GM12892 (cell line): ENCODE measurements at regions not wholly inside any gene's neighbourhood (a gene's known extent, or its start where the extent isn't known, plus 50 kb on each side); places are given as distances from the start of the nearest gene placed in this dataset.
A peak's percentile ranks its signal among the peaks of the same experiment; 100 is the strongest.

Experiments used
- DNase-seq: peaks from one replicate; pipeline ENCODE4 v3.0.0; 2011; ENCODE audit not compliant: insufficient read length
- FAIRE-seq: peaks from 2 replicates; lab custom pipeline; 2011; peaks lifted over from hg19 to GRCh38; lab: Jason Lieb, UNC
- POLR2A ChIP-seq: IDR thresholded peaks from 2 replicates; pipeline ENCODE4 v1.6.1; 2011; ENCODE audit warnings: low read depth, low read length, control low read depth
- POLR2AphosphoS5 ChIP-seq: IDR thresholded peaks from 2 replicates; pipeline ENCODE4 v1.6.1; 2011; ENCODE audit warnings: low read depth, low read length, control low read depth
- TAF1 ChIP-seq: IDR thresholded peaks from 2 replicates; pipeline ENCODE4 v1.6.1; 2011; ENCODE audit warnings: low read depth, mild to moderate bottlenecking, control low read depth, low read length, borderline replicate concordance

DNA sequence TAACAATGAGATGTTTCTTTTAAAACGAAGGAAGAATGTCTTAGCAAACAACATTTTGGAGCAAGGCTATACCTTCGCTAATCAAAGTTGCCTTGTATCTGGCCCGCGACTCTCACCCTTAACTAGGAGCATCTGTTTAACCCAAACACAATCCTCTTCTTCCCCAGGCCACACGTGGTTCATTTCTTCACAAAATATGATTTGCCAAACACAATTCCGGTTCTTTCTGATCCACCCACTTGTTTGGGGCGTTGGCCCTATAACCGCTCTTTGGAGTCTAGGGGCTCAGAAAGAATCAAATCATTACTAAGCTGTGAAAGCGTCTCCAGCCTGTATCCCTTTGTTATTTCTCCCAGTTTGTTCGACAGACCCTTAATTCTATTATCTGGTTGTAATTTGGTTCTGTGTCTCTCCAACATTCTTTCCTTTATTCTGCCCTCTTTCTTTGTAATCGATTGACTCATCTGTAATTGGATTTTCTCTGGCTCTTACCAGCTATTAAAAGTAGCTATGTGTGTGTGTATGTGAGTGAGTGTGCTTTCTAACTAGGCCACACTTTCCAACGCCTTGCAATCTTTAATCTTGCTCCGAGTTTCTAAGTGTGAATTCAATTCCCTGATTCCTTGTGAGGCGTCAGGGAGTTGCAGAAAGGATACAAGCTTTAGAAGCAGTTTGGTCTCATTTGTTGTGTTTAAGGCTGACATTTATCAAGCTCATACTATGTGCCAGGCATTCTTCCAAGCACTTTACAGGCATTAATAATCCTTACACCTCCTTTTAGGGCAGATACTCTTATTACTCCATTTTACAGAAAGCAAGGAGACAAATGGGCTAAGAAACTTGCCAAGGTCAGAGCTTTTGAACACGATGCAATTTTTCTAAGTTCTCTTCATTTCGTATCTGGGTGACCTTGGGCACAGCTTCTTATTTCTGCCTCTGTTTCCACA lies 138.6 kb upstream of the CPEB2 start:
- FAIRE-seq: peak; percentile 61

DNA sequence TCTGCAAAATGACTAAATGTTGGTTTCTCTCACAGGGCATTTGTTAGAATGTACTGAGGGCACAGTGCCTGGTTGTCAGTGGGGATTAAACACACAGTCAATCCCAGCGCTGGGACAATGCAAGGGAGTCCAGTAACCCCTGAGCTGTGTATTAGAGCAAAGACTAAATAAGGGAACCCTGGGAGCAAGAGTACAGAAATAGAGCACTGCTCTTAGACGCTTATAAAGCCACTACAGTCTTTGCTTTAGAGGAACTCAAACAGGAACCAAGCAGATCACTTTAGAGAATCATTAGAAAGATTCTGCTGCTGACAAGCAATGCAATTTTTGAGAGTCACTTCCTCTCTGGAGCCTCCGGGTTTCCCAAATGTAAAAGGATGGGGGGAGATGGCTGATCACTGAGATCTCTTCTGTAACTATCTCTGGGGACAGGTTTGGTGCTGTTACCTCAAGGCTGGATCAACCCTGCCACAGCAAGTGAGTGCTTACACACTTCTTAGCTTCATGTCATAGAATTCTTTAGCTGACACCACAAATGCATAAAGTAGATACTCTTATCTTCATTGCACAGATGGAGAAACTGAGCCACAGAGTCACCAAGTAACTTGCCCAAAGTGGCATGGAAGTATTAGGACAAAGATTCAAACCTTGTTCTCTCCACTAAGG lies 137.8 kb upstream of the CPEB2 start:
- TF ChIP-seq POLR2A (no peak), TAF1 (no peak), POLR2AphosphoS5 (no peak)
- FAIRE-seq (peak; percentile 57), DNase-seq (no peak)

More for the DNA sequence above, 138.6 kb upstream of the CPEB2 start:
- DNase-seq: no peak
- TF ChIP-seq TAF1: no peak
- TF ChIP-seq POLR2A: no peak
- TF ChIP-seq POLR2AphosphoS5: no peak

DNA sequence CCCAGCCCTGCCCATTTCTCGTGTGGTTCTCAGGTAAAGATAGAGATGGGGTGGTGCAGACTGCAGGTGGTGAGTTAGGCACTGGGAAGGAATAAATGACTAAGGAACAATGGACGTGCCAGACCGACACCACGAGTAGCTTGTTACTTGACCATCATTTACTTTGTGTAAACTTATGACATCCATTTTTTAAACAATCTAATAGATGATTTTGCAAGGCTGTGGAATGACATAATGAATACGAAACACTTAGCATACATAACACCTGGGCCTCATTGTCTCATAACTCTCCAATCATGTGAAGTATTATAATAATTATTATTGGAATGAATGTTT lies 137.3 kb upstream of the CPEB2 start:
- FAIRE-seq (no peak), DNase-seq (no peak)
- TF ChIP-seq TAF1 (no peak), POLR2AphosphoS5 (no peak), POLR2A (no peak)

DNA sequence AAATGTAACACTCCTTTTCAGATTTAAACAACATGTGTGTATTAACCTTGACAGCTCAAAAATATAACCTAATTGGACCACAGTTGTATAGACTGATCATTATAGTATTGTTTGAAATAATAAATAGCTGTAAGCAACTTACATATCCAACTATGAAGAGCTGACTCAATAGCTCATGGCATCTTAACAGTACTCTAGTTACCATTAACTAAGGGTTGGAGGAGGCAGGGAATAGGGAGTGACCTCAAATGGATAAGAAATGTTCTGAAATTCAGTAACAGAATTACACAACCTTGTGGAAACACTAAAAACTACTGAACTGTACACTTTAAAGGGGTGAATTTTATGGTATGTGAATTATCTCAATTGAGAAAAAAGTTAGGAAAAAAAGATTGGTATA lies 136.5 kb upstream of the CPEB2 start:
- no peak for FAIRE-seq
- DNase-seq: no peak
- TF ChIP-seq POLR2A (no peak), POLR2AphosphoS5 (no peak), TAF1 (no peak)

DNA sequence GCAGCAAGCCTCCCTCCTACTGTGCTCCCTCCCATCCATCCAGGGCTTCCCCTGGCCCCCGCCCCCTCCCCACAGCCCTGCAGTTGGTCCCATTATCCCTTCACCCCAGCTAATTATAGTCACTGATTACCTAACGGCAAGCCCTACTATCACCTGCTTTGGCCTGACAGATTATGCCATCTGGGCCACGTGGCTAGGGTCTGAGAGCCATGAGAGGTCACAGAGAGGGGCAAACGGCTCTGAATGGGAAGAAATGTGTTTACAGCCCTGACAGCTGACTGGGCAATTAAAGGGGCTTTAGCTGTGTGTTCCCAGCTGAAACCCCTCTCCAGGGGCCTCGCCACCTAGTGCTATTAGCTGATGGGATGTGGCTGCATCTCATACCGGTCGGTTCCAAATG lies 134.4 kb upstream of the CPEB2 start:
- FAIRE-seq: peak; percentile 84
- no peak for DNase-seq
- TF ChIP-seq TAF1 (no peak), POLR2A (no peak), POLR2AphosphoS5 (no peak)

DNA sequence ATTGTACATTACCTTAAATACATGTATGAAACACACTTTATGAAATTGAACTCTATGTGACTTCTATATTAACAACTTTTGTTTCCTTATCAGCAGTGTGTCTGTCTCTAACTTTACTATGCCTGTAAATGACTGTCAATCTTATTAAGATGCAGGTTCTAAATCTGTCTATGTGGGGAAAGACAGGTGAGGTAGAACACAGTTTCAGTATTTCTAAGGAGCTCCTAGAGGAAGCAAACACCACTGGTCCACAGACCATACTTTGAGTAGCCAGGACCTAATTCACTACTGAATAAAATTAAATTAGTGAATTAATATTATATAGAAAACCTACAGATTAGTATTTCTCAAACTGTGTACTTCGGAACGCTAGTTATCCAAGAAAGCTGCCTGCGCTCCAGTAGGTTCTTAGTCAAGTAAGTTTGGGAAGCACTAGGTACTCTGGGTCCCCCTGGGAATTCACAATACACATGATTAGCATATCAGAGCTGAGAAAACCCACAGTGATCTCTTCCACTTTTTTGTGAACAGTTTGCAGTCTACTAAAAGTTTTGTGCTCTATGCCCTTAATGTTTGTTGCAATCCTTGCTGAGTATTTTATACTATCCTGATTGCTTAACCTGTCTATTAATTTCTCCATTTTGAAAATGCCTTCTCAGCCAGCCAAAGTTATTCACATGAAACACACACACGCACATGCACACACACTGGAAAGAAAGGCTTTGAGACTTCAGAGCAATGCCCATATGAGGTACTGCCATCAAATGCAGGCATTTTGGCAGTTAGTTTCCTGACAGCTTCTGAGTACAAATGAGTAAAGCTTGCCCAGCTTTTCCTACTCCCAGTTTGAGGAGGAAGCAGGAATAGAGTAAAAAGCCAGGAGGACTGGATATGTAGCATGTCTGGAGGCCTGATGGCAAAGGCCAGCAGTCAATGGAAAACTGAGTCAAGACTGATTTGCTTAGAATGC lies 133.6 kb upstream of the CPEB2 start:
- TF ChIP-seq POLR2AphosphoS5 (no peak), POLR2A (no peak), TAF1 (no peak)
- FAIRE-seq: no peak
- no peak for DNase-seq

DNA sequence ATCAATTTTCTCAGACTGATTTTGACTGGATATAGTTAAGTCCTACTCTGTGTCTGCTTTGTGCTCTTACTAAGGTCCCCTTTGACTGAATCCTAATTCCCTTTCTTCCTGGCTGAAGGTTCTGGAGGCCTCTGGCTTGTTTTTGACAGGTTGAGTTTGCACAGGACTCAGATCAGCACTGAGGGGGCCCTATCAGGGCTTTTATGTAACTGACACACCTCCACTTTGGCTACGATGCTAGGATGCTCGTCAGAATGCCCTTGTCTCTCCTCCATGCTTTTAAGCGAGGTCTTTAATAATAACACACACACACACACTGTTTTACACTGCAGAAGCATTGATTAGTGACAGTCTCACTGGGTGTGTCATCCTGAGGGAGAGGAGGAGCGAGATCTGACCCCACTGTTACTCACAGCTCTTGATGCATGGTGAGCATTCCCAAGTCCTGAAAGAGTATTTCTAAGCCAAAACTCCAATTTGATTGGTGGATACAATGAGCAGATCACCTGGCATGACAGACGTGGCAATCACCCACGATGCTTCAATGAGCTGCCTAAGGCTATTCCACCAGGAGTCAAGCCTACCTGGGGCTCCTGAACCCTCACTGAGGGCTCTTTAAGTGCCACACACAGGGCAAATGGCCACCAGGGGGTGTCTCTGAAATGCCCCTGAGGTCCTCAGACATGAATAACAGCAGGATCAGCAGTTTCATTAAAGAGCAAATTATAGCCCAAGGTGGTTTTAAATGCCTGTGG lies 130.4 kb upstream of the CPEB2 start:
- DNase-seq (no peak), FAIRE-seq (peak; percentile 17)
- TF ChIP-seq POLR2AphosphoS5 (no peak), POLR2A (no peak), TAF1 (no peak)

DNA sequence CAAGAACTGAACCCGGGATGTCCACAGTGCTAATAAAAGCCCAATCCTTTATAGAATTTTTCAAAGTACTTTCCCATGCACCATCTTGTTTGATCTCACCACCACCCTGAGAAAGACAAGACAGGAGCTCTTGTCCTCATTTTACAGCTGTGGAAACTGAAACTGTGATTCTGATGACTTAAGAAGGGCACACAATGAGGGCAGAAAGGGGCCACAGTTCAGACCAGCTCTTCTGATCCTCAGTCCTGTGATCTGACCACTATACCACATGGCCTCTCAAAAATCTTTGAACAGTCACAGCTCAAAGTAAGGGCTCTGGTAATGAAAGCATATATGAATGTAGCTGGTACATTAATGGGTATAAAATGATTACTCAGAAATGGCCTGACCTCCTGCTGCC lies 127.3 kb upstream of the CPEB2 start:
- no peak for TF ChIP-seq POLR2A
- no peak for TF ChIP-seq POLR2AphosphoS5
- TF ChIP-seq TAF1: no peak
- DNase-seq: no peak
- peak; percentile 82 for FAIRE-seq

DNA sequence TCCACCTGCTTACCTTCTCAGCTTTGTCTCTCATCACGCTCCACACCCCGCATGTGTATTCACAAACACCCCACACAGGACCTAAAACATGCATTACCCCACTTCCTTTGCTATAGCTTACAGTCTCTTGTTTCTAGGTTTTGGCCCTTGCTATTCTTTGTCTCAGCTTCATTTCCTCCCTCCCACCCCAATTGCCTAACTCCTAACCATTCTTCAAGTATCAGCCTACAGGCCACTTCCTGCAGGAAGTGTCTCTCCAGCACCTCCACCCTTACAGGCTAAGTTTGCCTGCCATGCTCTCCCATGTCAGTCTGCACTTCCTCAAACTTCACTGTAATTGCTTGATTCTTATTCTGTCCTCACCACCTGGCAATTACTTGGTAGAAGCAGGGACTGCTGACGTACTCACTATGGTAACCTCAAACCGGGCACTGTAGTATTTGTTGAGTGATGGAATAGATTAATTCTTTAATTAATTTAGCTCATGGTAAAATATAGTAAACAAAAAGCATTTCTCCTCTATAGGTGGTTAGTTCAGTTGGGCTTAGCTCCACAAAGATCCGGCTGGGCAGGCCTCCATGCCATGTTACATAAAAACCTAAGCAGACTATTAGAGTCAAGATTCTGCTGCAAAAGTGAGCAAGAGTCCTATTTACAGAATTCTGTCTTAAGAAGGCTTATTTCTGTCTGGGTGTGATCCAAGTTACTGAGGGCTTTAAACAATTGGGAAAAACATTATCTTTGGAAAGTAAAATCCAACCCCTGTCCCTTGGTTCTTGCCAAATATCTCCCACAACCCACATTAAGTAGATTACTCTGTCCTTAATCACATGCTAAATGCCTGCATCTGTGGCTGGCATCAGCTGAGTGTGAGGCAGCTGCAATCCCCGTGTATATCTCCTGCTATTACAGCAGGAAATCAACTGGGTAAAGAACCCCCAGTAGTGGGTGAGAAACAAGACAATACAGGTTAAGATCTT lies 124.7 kb upstream of the CPEB2 start:
- peak; percentile 75 for FAIRE-seq
- DNase-seq: no peak
- TF ChIP-seq POLR2AphosphoS5: no peak
- TF ChIP-seq TAF1: no peak
- TF ChIP-seq POLR2A: no peak

DNA sequence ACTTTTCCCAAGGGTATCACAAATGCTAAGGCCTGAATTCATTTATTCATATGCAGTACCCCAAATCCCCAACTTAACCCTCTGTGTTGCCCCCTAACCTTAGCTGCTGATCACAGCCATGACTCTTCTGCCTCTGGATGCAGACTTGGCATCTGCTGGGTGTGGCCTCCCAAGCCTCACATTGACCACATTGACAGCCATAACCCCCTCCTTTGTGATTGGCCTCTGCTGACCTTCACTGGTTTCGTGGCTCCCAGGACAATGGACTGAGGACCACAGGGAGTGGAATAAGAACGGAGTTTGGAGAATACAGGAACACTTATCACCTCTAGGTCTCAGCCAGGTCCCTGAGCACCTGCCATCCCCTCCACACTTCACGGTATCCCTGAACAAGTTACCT lies 123.6 kb upstream of the CPEB2 start:
- TF ChIP-seq POLR2A: no peak
- no peak for TF ChIP-seq TAF1
- no peak for TF ChIP-seq POLR2AphosphoS5
- DNase-seq (no peak), FAIRE-seq (no peak)
